Prostate gland (tissue), 2 donors: ENCODE measurements at regions not wholly inside any gene's neighbourhood (a gene's known extent, or its start where the extent isn't known, plus 50 kb on each side); places are given as distances from the start of the nearest gene placed in this dataset.

ENCODE experiments used
- DNase-seq: peaks from one replicate; pipeline ENCODE4 v3.0.0-alpha.2; 2019; ENCODE audit warnings: low spot score
- H3K27ac ChIP-seq, 2 donors: fragments of 200-600 bp; sonication (generic); 2 replicates each; pipeline ENCODE4 v1.5.1; 2017 to 2019
- H3K27me3 ChIP-seq: fragments of 200-600 bp; sonication (generic); replicated peaks from 2 replicates; pipeline ENCODE4 v1.5.1; 2019; ENCODE audit not compliant: insufficient read depth
- H3K36me3 ChIP-seq, 2 donors: fragments of 200-600 bp; sonication (generic); 1 replicate in 1 of 2; 2 replicates in 1 of 2; pipeline versions ENCODE4 v1.5.1 to v1.8.1; 2017 to 2019
- H3K4me1 ChIP-seq: fragments of 200-600 bp; sonication (generic); replicated peaks from 2 replicates; pipeline ENCODE4 v1.5.1; 2019
- H3K4me3 ChIP-seq, 2 donors: fragments of 200-600 bp; sonication (generic); 2 replicates each; pipeline ENCODE4 v1.5.1; 2017 to 2019
- H3K9me3 ChIP-seq: fragments of 200-600 bp; sonication (generic); 2 replicates; pipeline ENCODE4 v1.5.1; 2017
- POLR2A ChIP-seq: fragments of 450-650 bp; IDR thresholded peaks from one replicate; pipeline ENCODE4 v1.6.1; 2016; ENCODE audit warnings: antibody characterized with exemption, mild to moderate bottlenecking
- POLR2AphosphoS5 ChIP-seq: sonication (generic); formaldehyde crosslinking; IDR thresholded peaks from one replicate; pipeline ENCODE4 v1.6.1; 2017; ENCODE audit warnings: antibody characterized with exemption
- WGBS: methylation state at CpG from one replicate; pipeline ENCODE4 v1.1.5; 2018; 5-methylcytosine and 5-hydroxymethylcytosine counted together
- intact Hi-C: fragments of 100-400 bp; cut with DNase I; formaldehyde crosslinking; loops from one replicate; pipeline ENCODE4 v1.14.2; 2022
- TF ChIP-seq, protein P1 (sequence below), 4 experiments: fragments of 200-600 bp in 2 of 4; fragments of 450-650 bp in 2 of 4; sonication (generic) in 2 of 4; IDR thresholded peaks; 1 replicate in 3 of 4; 2 replicates in 1 of 4; pipeline ENCODE4 v1.5.1; 2016 to 2019; ENCODE audit warnings: antibody characterized with exemption in 4 of 4, mild to moderate bottlenecking in 2 of 4, moderate library complexity in 2 of 4

DNA sequence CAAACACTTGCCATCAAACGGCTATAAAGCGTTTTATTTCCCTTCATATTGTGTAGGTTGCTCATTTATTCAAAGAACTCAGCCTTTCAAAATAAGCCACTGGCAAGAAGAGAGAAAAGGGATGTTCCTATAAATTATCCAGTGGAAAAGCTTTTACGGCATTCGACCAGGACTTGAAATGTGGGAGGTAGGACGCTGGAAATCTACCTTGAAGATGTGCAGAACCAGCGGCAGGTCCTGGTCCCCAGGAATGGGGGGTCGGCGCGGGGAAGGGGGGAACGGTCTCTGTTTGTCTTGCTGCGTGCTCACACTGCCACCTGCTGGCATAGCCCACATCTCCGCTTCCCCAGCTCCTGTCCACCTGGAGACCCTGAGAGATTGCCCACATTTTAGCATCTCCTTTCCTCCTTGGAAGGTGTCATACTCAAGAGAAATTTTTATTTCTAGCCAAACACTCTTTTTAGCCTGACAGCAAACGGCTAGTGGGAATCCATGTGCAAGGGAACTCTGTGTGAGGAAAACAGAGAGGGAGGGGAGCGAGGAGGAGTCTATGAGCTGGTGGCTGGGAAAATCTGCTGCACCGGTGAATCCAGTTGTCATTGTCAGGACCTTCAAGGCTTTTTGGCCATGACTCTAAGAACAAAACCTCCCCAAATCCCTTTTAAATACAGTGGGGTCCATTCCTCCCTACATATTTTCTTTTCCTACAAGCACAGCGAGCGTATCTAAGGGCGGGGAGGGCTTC lies 349.0 kb upstream of the PKDCC start:
- H3K27me3 ChIP-seq = no peaks in the 10 kb centered on the region
- H3K27ac ChIP-seq = no peak overlapping the region
- no peaks in the 10 kb centered on the region for H3K4me1 ChIP-seq
- H3K9me3 ChIP-seq = no peaks in the 10 kb centered on the region
- H3K36me3 ChIP-seq = no peaks in the 10 kb centered on the region
- peak overlapping the region in 1 of 2 donors; percentile 9 for H3K4me3 ChIP-seq
- TF ChIP-seq POLR2AphosphoS5 = no peak
- TF ChIP-seq, protein P1, sequence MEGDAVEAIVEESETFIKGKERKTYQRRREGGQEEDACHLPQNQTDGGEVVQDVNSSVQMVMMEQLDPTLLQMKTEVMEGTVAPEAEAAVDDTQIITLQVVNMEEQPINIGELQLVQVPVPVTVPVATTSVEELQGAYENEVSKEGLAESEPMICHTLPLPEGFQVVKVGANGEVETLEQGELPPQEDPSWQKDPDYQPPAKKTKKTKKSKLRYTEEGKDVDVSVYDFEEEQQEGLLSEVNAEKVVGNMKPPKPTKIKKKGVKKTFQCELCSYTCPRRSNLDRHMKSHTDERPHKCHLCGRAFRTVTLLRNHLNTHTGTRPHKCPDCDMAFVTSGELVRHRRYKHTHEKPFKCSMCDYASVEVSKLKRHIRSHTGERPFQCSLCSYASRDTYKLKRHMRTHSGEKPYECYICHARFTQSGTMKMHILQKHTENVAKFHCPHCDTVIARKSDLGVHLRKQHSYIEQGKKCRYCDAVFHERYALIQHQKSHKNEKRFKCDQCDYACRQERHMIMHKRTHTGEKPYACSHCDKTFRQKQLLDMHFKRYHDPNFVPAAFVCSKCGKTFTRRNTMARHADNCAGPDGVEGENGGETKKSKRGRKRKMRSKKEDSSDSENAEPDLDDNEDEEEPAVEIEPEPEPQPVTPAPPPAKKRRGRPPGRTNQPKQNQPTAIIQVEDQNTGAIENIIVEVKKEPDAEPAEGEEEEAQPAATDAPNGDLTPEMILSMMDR (IDR thresholded peaks at IDR 0.05) = peak; percentile 48 to 81 (median 62)
- intact Hi-C loops = loop anchor here (2.0 kb wide), 1 partner anchor 1786 kb away; no protein-coding TSS in a partner anchor
- WGBS = 23% methylated on average over 18 of the region's 18 CpGs
- peak; percentile 16 for DNase-seq

DNA sequence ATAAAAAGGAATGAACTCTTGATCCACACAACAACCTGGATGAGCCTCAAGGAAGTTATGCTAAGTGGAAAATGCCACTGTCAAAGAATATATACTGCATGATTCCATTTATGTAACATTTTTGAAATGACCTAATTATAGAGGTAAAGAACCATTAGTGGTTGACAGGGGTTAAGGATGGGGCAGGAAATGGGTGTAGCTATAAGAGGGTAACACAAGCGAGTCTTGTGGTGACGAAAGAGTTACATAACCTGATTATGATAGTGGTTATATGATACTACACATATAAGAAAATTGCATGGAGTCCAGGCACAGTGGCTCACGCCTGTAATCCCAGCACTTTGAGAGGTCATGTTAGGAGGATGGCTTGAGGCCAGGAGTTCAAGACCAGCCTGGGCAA lies 346.6 kb upstream of the PKDCC start:
- no peaks in the 10 kb centered on the region for H3K36me3 ChIP-seq
- 89% methylated on average over 3 of the region's 3 CpGs for WGBS
- no peak overlapping the region for H3K27ac ChIP-seq
- DNase-seq = no peak
- no peaks in the 10 kb centered on the region for H3K27me3 ChIP-seq
- no peak overlapping the region for H3K4me3 ChIP-seq
- intact Hi-C loops = no loop called here
- TF ChIP-seq, protein P1 (IDR thresholded peaks at IDR 0.05) = no peak
- TF ChIP-seq POLR2AphosphoS5 (no peak), POLR2A (no peak)
- H3K4me1 ChIP-seq = no peaks in the 10 kb centered on the region
- no peaks in the 10 kb centered on the region for H3K9me3 ChIP-seq

DNA sequence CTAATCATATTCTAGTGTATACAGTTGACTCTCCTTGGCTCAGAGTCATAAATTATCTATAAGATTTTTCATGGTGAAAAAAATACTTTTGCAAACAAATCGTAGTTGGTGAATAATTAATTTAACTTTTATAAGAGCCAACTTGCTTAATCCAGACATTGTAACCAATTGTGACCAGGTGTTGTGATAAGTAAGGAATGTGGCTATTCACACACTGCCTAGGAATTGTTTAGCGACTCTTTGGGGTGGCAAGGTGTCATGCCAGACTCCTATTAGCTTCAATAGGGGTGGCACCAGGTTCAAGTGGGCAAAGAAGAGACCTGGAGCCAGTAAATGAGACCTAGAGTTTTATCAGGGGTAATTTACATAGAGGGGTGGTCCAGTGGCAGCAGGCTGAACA lies 344.7 kb upstream of the PKDCC start:
- Histone ChIP-seq H3K27me3 (no peaks in the 10 kb centered on the region), H3K4me1 (no peaks in the 10 kb centered on the region), H3K36me3 (no peaks in the 10 kb centered on the region), H3K9me3 (no peaks in the 10 kb centered on the region), H3K27ac (no peak overlapping the region), H3K4me3 (no peak overlapping the region)
- no peak for TF ChIP-seq POLR2A
- TF ChIP-seq, protein P1 (IDR thresholded peaks at IDR 0.05) = no peak
- TF ChIP-seq POLR2AphosphoS5 = no peak
- 69% methylated on average over 2 of the region's 2 CpGs for WGBS
- intact Hi-C loops = no loop called here
- DNase-seq = no peak

DNA sequence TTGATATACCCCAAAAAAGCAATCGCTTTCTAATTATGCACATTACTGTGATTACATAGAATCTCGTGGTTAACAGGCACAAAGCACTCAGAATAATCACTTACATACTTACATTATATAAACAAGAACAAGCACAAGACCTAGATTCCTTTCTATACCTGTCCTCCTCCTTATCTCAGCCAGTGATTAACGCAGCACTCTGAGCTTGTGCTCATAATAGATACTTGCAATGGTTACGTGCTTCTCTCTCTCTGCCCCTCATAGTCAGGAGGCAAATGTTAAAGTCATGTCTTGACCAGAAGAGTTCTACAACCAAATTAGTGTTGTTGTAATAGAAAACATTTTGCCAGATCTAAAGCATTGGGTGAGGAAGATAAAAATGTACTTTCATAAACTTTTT lies 342.2 kb upstream of the PKDCC start:
- no peaks in the 10 kb centered on the region for H3K36me3 ChIP-seq
- no peaks in the 10 kb centered on the region for H3K4me1 ChIP-seq
- 70% methylated on average over 4 of the region's 4 CpGs for WGBS
- TF ChIP-seq POLR2AphosphoS5 = no peak
- TF ChIP-seq POLR2A = no peak
- TF ChIP-seq, protein P1 (IDR thresholded peaks at IDR 0.05) = no peak
- no peak for DNase-seq
- H3K27ac ChIP-seq = no peak overlapping the region
- no peaks in the 10 kb centered on the region for H3K27me3 ChIP-seq
- no peaks in the 10 kb centered on the region for H3K9me3 ChIP-seq
- intact Hi-C loops = no loop called here
- no peak overlapping the region for H3K4me3 ChIP-seq

DNA sequence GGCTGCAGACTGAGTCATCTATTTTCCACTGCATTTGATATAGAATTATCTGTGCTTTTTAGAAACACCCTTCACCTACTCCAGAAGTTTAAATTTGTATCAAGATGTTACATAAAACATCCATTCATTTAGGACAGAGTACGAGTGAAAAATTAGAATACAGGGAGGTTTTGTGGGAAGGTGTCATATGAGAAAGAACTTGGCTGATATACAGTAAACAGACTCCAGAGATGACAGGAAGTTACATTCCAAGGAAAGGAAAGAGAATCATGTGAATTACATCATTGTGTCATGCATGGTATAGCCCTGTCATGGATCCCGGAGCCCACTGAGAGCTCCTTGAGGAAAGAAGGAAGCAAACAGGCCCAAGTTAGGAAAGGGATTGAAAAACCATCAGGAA lies 341.5 kb upstream of the PKDCC start:
- Histone ChIP-seq H3K4me3 (no peak overlapping the region), H3K4me1 (no peaks in the 10 kb centered on the region), H3K36me3 (no peaks in the 10 kb centered on the region), H3K9me3 (no peaks in the 10 kb centered on the region), H3K27me3 (no peaks in the 10 kb centered on the region), H3K27ac (no peak overlapping the region)
- TF ChIP-seq, protein P1 (IDR thresholded peaks at IDR 0.05) = no peak
- TF ChIP-seq POLR2A (no peak), POLR2AphosphoS5 (no peak)
- DNase-seq = no peak
- 69% methylated on average over 2 of the region's 2 CpGs for WGBS
- intact Hi-C loops = no loop called here
